Esophagus muscularis mucosa (tissue), 4 donors: ENCODE measurements at regions not wholly inside any gene's neighbourhood (a gene's known extent, or its start where the extent isn't known, plus 50 kb on each side); places are given as distances from the start of the nearest gene placed in this dataset.

Experiments
- CTCF ChIP-seq, 3 experiments: fragments of 200-600 bp in 2 of 3; fragments of 450-650 bp in 1 of 3; sonication (generic) in 2 of 3; IDR thresholded peaks; one replicate each; pipeline ENCODE4 v1.5.1; 2017 to 2019; ENCODE audit warnings: antibody characterized with exemption in 3 of 3, mild to moderate bottlenecking in 2 of 3, moderate library complexity in 1 of 3
- EP300 ChIP-seq: sonication (generic); formaldehyde crosslinking; IDR thresholded peaks from one replicate; pipeline ENCODE4 v1.6.1; 2017; ENCODE audit warnings: antibody characterized with exemption
- POLR2AphosphoS5 ChIP-seq, 2 donors: sonication (generic); formaldehyde crosslinking; IDR thresholded peaks; one replicate each; pipeline ENCODE4 v1.6.1; 2017; ENCODE audit warnings: antibody characterized with exemption in 2 of 2

DNA sequence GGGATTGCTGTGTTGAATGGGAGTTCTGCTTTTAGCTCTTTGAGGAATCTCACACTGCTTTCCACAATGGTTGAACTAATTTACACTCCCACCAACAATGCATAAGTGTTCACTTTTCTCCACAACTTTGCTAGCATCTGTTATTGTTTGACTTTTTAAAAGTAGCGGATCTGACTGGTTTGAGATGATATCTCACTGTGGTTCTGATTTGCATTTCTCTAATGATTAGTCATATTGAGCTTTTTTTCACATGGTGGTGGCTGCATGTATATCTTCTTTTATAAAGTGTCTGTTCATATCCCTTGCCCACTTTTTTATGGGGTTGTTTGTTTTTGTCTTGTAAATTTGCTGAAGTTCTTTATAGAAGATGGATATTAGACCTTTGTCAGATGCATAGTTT, 588.3 kb upstream of the ADGRB3 start:
- no peak for TF ChIP-seq EP300
- no peak for TF ChIP-seq POLR2AphosphoS5 (IDR thresholded peaks at IDR 0.05)
- no peak for TF ChIP-seq CTCF (IDR thresholded peaks at IDR 0.05)
